ENCODE measurements at regions not wholly inside any gene's neighbourhood (a gene's known extent, or its start where the extent isn't known, plus 50 kb on each side); places are given as distances from the start of the nearest gene placed in this dataset.

- Histone ChIP-seq H3K27me3 (ENCODE audit: control insufficient read depth, insufficient read depth, low read length) (no peaks in the 10 kb centered on the region), H3K9me3 (ENCODE audit: control insufficient read depth, insufficient read depth, low read length) (no peaks in the 10 kb centered on the region), H3K4me1 (ENCODE audit: control insufficient read depth, insufficient read depth, low read length) (peaks cover 52% of the 10 kb centered on the region), H3K4me3 (ENCODE audit: low read depth, low read length) (no peak overlapping the region), H3K27ac (ENCODE audit: low read depth, low read length) (no peak overlapping the region), H3K36me3 (ENCODE audit: control insufficient read depth, insufficient read depth, low read length) (no peaks in the 10 kb centered on the region)
- no peak for DNase-seq (ENCODE audit: low read depth in 4 of 6, low spot score in 6 of 6)
- 100% methylated on average over 1 of the region's 4 CpGs for WGBS (ENCODE audit: insufficient coverage)
Observed at GRCh38 chr5:138660051-138660572, 84.9 kb upstream of the HSPA9 start.

- Histone ChIP-seq H3K27me3 (ENCODE audit: control insufficient read depth, insufficient read depth, low read length) (no peaks in the 10 kb centered on the region), H3K27ac (ENCODE audit: low read depth, low read length) (no peak overlapping the region), H3K9me3 (ENCODE audit: control insufficient read depth, insufficient read depth, low read length) (no peaks in the 10 kb centered on the region), H3K36me3 (ENCODE audit: control insufficient read depth, insufficient read depth, low read length) (no peaks in the 10 kb centered on the region), H3K4me1 (ENCODE audit: control insufficient read depth, insufficient read depth, low read length) (peaks cover 49% of the 10 kb centered on the region), H3K4me3 (ENCODE audit: low read depth, low read length) (no peak overlapping the region)
- WGBS (ENCODE audit: insufficient coverage) = 66% methylated on average over 3 of the region's 3 CpGs
- DNase-seq (ENCODE audit: low read depth in 4 of 6, low spot score in 6 of 6) = no peak
Observed at GRCh38 chr5:138659561-138659960, 84.4 kb upstream of the HSPA9 start.

- DNase-seq (ENCODE audit: low read depth in 4 of 6, low spot score in 6 of 6) = no peak
- Histone ChIP-seq H3K4me3 (ENCODE audit: low read depth, low read length) (no peak overlapping the region), H3K27ac (ENCODE audit: low read depth, low read length) (no peak overlapping the region), H3K9me3 (ENCODE audit: control insufficient read depth, insufficient read depth, low read length) (no peaks in the 10 kb centered on the region), H3K27me3 (ENCODE audit: control insufficient read depth, insufficient read depth, low read length) (no peaks in the 10 kb centered on the region), H3K4me1 (ENCODE audit: control insufficient read depth, insufficient read depth, low read length) (peaks cover 50% of the 10 kb centered on the region), H3K36me3 (ENCODE audit: control insufficient read depth, insufficient read depth, low read length) (no peaks in the 10 kb centered on the region)
- WGBS (ENCODE audit: insufficient coverage) = 67% methylated on average over 1 of the region's 3 CpGs
Observed at GRCh38 chr5:138659121-138659520, 83.9 kb upstream of the HSPA9 start.

GRCh38 chr5:138658676-138659075 lies 83.5 kb upstream of the HSPA9 start:
- Histone ChIP-seq H3K9me3 (ENCODE audit: control insufficient read depth, insufficient read depth, low read length) (no peaks in the 10 kb centered on the region), H3K4me1 (ENCODE audit: control insufficient read depth, insufficient read depth, low read length) (peaks cover 52% of the 10 kb centered on the region), H3K36me3 (ENCODE audit: control insufficient read depth, insufficient read depth, low read length) (no peaks in the 10 kb centered on the region), H3K27ac (ENCODE audit: low read depth, low read length) (no peak overlapping the region), H3K4me3 (ENCODE audit: low read depth, low read length) (no peak overlapping the region), H3K27me3 (ENCODE audit: control insufficient read depth, insufficient read depth, low read length) (no peaks in the 10 kb centered on the region)
- 43% methylated on average over 1 of the region's 6 CpGs for WGBS (ENCODE audit: insufficient coverage)
- peak in 1 of 6 donors; percentile 65 for DNase-seq (ENCODE audit: low read depth in 4 of 6, low spot score in 6 of 6)

GRCh38 chr5:138657360-138657759 lies 82.2 kb upstream of the HSPA9 start:
- 80% methylated on average over 3 of the region's 4 CpGs for WGBS (ENCODE audit: insufficient coverage)
- peaks cover 47% of the 10 kb centered on the region for H3K4me1 ChIP-seq (ENCODE audit: control insufficient read depth, insufficient read depth, low read length)
- H3K27ac ChIP-seq (ENCODE audit: low read depth, low read length) = no peak overlapping the region
- no peaks in the 10 kb centered on the region for H3K9me3 ChIP-seq (ENCODE audit: control insufficient read depth, insufficient read depth, low read length)
- DNase-seq (ENCODE audit: low read depth in 4 of 6, low spot score in 6 of 6) = no peak
- no peaks in the 10 kb centered on the region for H3K36me3 ChIP-seq (ENCODE audit: control insufficient read depth, insufficient read depth, low read length)
- no peak overlapping the region for H3K4me3 ChIP-seq (ENCODE audit: low read depth, low read length)
- H3K27me3 ChIP-seq (ENCODE audit: control insufficient read depth, insufficient read depth, low read length) = no peaks in the 10 kb centered on the region

- H3K27ac ChIP-seq (ENCODE audit: low read depth, low read length) = peak overlapping the region; percentile 60
- H3K4me3 ChIP-seq (ENCODE audit: low read depth, low read length) = no peak overlapping the region
- whole genome bisulfite sequencing (ENCODE audit: insufficient coverage) = 89% methylated on average over 4 of the region's 4 CpGs
- no peaks in the 10 kb centered on the region for H3K36me3 ChIP-seq (ENCODE audit: control insufficient read depth, insufficient read depth, low read length)
- H3K4me1 ChIP-seq (ENCODE audit: control insufficient read depth, insufficient read depth, low read length) = peaks cover 47% of the 10 kb centered on the region
- H3K9me3 ChIP-seq (ENCODE audit: control insufficient read depth, insufficient read depth, low read length) = no peaks in the 10 kb centered on the region
- H3K27me3 ChIP-seq (ENCODE audit: control insufficient read depth, insufficient read depth, low read length) = no peaks in the 10 kb centered on the region
- no peak for DNase-seq (ENCODE audit: low read depth in 4 of 6, low spot score in 6 of 6)
Observed at GRCh38 chr5:138656916-138657315, 81.7 kb upstream of the HSPA9 start.

GRCh38 chr5:138655530-138656190 lies 80.5 kb upstream of the HSPA9 start:
- peaks cover 51% of the 10 kb centered on the region for H3K4me1 ChIP-seq (ENCODE audit: control insufficient read depth, insufficient read depth, low read length)
- no peak overlapping the region for H3K4me3 ChIP-seq (ENCODE audit: low read depth, low read length)
- peak overlapping the region; percentile 60 for H3K27ac ChIP-seq (ENCODE audit: low read depth, low read length)
- no peaks in the 10 kb centered on the region for H3K27me3 ChIP-seq (ENCODE audit: control insufficient read depth, insufficient read depth, low read length)
- H3K9me3 ChIP-seq (ENCODE audit: control insufficient read depth, insufficient read depth, low read length) = no peaks in the 10 kb centered on the region
- H3K36me3 ChIP-seq (ENCODE audit: control insufficient read depth, insufficient read depth, low read length) = no peaks in the 10 kb centered on the region
- peak in 2 of 6 donors; percentile 73 to 85 for DNase-seq (ENCODE audit: low read depth in 4 of 6, low spot score in 6 of 6)
- 38% methylated on average over 4 of the region's 6 CpGs for WGBS (ENCODE audit: insufficient coverage)

- WGBS (ENCODE audit: insufficient coverage) = 60% methylated on average over 2 of the region's 8 CpGs
- Histone ChIP-seq H3K27me3 (ENCODE audit: control insufficient read depth, insufficient read depth, low read length) (no peaks in the 10 kb centered on the region), H3K27ac (ENCODE audit: low read depth, low read length) (no peak overlapping the region), H3K4me3 (ENCODE audit: low read depth, low read length) (no peak overlapping the region), H3K4me1 (ENCODE audit: control insufficient read depth, insufficient read depth, low read length) (peaks cover 59% of the 10 kb centered on the region), H3K36me3 (ENCODE audit: control insufficient read depth, insufficient read depth, low read length) (no peaks in the 10 kb centered on the region), H3K9me3 (ENCODE audit: control insufficient read depth, insufficient read depth, low read length) (no peaks in the 10 kb centered on the region)
- no peak for DNase-seq (ENCODE audit: low read depth in 4 of 6, low spot score in 6 of 6)
Observed at GRCh38 chr5:138654281-138654867, 79.2 kb upstream of the HSPA9 start.

GRCh38 chr5:138653502-138653901 lies 78.3 kb upstream of the HSPA9 start:
- Histone ChIP-seq H3K4me1 (ENCODE audit: control insufficient read depth, insufficient read depth, low read length) (peaks cover 60% of the 10 kb centered on the region), H3K27ac (ENCODE audit: low read depth, low read length) (no peak overlapping the region), H3K9me3 (ENCODE audit: control insufficient read depth, insufficient read depth, low read length) (no peaks in the 10 kb centered on the region), H3K36me3 (ENCODE audit: control insufficient read depth, insufficient read depth, low read length) (no peaks in the 10 kb centered on the region), H3K4me3 (ENCODE audit: low read depth, low read length) (no peak overlapping the region), H3K27me3 (ENCODE audit: control insufficient read depth, insufficient read depth, low read length) (no peaks in the 10 kb centered on the region)
- peak in 1 of 6 donors; percentile 18 for DNase-seq (ENCODE audit: low read depth in 4 of 6, low spot score in 6 of 6)
- WGBS (ENCODE audit: insufficient coverage) = 47% methylated on average over 2 of the region's 4 CpGs

- Histone ChIP-seq H3K4me3 (ENCODE audit: low read depth, low read length) (no peak overlapping the region), H3K27ac (ENCODE audit: low read depth, low read length) (no peak overlapping the region), H3K36me3 (ENCODE audit: control insufficient read depth, insufficient read depth, low read length) (no peaks in the 10 kb centered on the region), H3K9me3 (ENCODE audit: control insufficient read depth, insufficient read depth, low read length) (no peaks in the 10 kb centered on the region), H3K27me3 (ENCODE audit: control insufficient read depth, insufficient read depth, low read length) (no peaks in the 10 kb centered on the region), H3K4me1 (ENCODE audit: control insufficient read depth, insufficient read depth, low read length) (peaks cover 69% of the 10 kb centered on the region)
- WGBS (ENCODE audit: insufficient coverage) = 60% methylated on average over 3 of the region's 6 CpGs
- DNase-seq (ENCODE audit: low read depth in 4 of 6, low spot score in 6 of 6) = no peak
Observed at GRCh38 chr5:138651767-138652117, 76.5 kb upstream of the HSPA9 start.
